Adrenal gland (tissue), 9 donors: ENCODE measurements at regions not wholly inside any gene's neighbourhood (a gene's known extent, or its start where the extent isn't known, plus 50 kb on each side); places are given as distances from the start of the nearest gene placed in this dataset.

ENCODE experiments used
- DNase-seq, 7 donors: peaks; one replicate each; pipeline ENCODE4 v3.0.0-alpha.2; 2019 to 2020
- H3K27ac ChIP-seq, 5 donors: fragments of 200-600 bp; sonication (generic) in 4 of 5; 1 replicate in 3 of 5; 2 replicates in 2 of 5; pipeline versions ENCODE4 v1.5.1 to v1.8.0; 2016 to 2020; ENCODE audit warnings: mild to moderate bottlenecking in 1 of 5
- H3K27me3 ChIP-seq: fragments of 200-600 bp; 2 replicates; pipeline ENCODE4 v1.8.0; 2021
- H3K36me3 ChIP-seq, 2 donors: fragments of 200-600 bp; replicated peaks in 1 of 2; 1 replicate in 1 of 2; 2 replicates in 1 of 2; pipeline versions ENCODE4 v1.5.1 to v1.8.0; 2018 to 2022
- H3K4me1 ChIP-seq, 2 donors: fragments of 200-600 bp; replicated peaks in 1 of 2; 1 replicate in 1 of 2; 2 replicates in 1 of 2; pipeline versions ENCODE4 v1.5.1 to v1.8.0; 2018 to 2021
- H3K4me3 ChIP-seq, 4 donors: fragments of 200-600 bp; sonication (generic) in 3 of 4; one replicate each; pipeline ENCODE4 v1.5.1; 2016 to 2018
- H3K9me3 ChIP-seq, 3 donors: fragments of 200-600 bp; sonication (generic) in 1 of 3; replicated peaks in 1 of 3; 1 replicate in 2 of 3; 2 replicates in 1 of 3; pipeline versions ENCODE4 v1.5.1 to v1.8.0; 2016 to 2021
- POLR2A ChIP-seq, 2 donors: fragments of 450-650 bp; IDR thresholded peaks; one replicate each; pipeline ENCODE4 v1.6.1; 2017; ENCODE audit warnings: antibody characterized with exemption in 2 of 2, mild to moderate bottlenecking in 2 of 2, moderate library complexity in 1 of 2
- whole genome bisulfite sequencing, 4 donors: extraction: QIAGEN DNeasy Blood & Tissue Kit in 2 of 4; methylation state at CpG; one replicate each; pipeline versions ENCODE4 v1.1.5 to v1.1.7; 2013 to 2017; 5-methylcytosine and 5-hydroxymethylcytosine counted together
- intact Hi-C, 2 donors: fragments of 100-400 bp; cut with DNase I; formaldehyde crosslinking; loops; one replicate each; pipeline versions ENCODE4 v1.14.1 to v1.15.0; 2022 to 2023
- TF ChIP-seq, protein P1 (sequence below), 6 experiments: fragments of 450-650 bp in 4 of 6; fragments of 200-600 bp in 2 of 6; sonication (generic) in 1 of 6; IDR thresholded peaks; 1 replicate in 5 of 6; 2 replicates in 1 of 6; pipeline versions ENCODE4 v1.5.1 to v1.8.0; 2016 to 2021; ENCODE audit warnings: antibody characterized with exemption in 6 of 6, mild to moderate bottlenecking in 2 of 6, moderate library complexity in 1 of 6
- donor health status: healthy with polysubstance abuse.
- donor health status: Bipolar disorder and iron deficiency.
- donor health status: DM: yes; HTN: yes; CAD: no.
- donor health status: DM: no; HTN: no; CAD: no.
- donor health status: DM: no; HTN: no; CAD: no.

DNA sequence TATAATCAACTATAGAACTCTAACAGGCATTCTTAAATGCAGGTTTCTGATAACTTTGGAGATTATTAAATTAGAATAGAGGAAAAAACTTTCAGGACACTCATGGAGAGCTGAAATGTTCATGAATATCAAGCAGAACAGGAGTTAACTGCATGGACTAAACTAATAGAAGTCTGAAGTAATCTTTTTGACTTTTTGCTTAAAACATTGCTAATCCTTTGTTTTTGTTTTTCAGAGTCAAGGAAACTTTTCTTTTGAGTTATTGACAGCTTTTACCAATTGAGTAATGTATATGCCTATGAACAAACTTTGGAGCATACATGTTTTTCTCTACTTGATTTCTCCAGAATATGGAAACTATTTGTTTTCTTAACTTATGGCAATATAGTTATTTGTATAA, 112.5 kb downstream of the EIF4E start:
- no peaks in the 10 kb centered on the region for H3K27me3 ChIP-seq
- H3K27ac ChIP-seq = no peak overlapping the region
- DNase-seq = no peak
- intact Hi-C loops = no loop called here
- H3K4me3 ChIP-seq = no peak overlapping the region
- no peaks in the 10 kb centered on the region for H3K4me1 ChIP-seq
- no peaks in the 10 kb centered on the region for H3K36me3 ChIP-seq
- TF ChIP-seq POLR2A (IDR thresholded peaks at IDR 0.05) = no peak
- TF ChIP-seq, protein P1, sequence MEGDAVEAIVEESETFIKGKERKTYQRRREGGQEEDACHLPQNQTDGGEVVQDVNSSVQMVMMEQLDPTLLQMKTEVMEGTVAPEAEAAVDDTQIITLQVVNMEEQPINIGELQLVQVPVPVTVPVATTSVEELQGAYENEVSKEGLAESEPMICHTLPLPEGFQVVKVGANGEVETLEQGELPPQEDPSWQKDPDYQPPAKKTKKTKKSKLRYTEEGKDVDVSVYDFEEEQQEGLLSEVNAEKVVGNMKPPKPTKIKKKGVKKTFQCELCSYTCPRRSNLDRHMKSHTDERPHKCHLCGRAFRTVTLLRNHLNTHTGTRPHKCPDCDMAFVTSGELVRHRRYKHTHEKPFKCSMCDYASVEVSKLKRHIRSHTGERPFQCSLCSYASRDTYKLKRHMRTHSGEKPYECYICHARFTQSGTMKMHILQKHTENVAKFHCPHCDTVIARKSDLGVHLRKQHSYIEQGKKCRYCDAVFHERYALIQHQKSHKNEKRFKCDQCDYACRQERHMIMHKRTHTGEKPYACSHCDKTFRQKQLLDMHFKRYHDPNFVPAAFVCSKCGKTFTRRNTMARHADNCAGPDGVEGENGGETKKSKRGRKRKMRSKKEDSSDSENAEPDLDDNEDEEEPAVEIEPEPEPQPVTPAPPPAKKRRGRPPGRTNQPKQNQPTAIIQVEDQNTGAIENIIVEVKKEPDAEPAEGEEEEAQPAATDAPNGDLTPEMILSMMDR (IDR thresholded peaks at IDR 0.05) = no peak
- peaks cover 0 to 10% (median 0%) of the 10 kb centered on the region in 3 donors for H3K9me3 ChIP-seq

DNA sequence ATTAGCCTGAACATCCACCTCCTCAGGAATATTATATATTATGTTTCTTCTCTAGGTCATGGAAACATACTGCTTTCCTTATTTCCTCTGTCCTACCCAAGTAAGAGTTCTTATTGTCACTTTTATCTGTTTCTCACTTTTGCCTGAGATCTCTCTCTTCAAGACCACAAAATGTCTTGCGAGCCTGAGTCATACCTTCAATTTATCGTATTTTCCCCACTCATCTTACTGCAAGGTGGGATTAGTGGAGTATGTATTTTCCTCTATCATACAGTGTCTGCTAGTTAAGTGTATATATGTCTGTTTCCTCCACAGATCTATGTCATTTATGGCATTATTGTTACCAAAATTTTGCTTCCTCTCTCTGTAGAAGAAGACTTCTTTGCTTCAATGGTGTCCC, 124.5 kb downstream of the EIF4E start:
- TF ChIP-seq, protein P1 (IDR thresholded peaks at IDR 0.05) = no peak
- TF ChIP-seq POLR2A (IDR thresholded peaks at IDR 0.05) = no peak
- H3K36me3 ChIP-seq = no peaks in the 10 kb centered on the region

GRCh38 chr4:98803251-98803650, 125.7 kb downstream of the EIF4E start:
- WGBS, 4 donors = 54 to 68% (median 61%) methylated on average over 3 of the region's 3 CpGs
- H3K36me3 ChIP-seq = no peaks in the 10 kb centered on the region
- H3K4me3 ChIP-seq = no peak overlapping the region
- DNase-seq = no peak
- no peaks in the 10 kb centered on the region for H3K4me1 ChIP-seq
- intact Hi-C loops = no loop called here
- TF ChIP-seq, protein P1 (IDR thresholded peaks at IDR 0.05) = no peak
- TF ChIP-seq POLR2A (IDR thresholded peaks at IDR 0.05) = no peak
- no peaks in the 10 kb centered on the region for H3K27me3 ChIP-seq
- no peak overlapping the region for H3K27ac ChIP-seq
- no peaks in the 10 kb centered on the region for H3K9me3 ChIP-seq

More for the DNA sequence above, 124.5 kb downstream of the EIF4E start:
- WGBS, 4 donors = 92 to 95% (median 93%) methylated on average over 2 of the region's 2 CpGs
- H3K4me1 ChIP-seq = no peaks in the 10 kb centered on the region
- H3K4me3 ChIP-seq = no peak overlapping the region
- H3K9me3 ChIP-seq = no peaks in the 10 kb centered on the region
- no peak overlapping the region for H3K27ac ChIP-seq
- intact Hi-C loops = no loop called here
- DNase-seq = no peak
- H3K27me3 ChIP-seq = no peaks in the 10 kb centered on the region

- no peak for DNase-seq
- Histone ChIP-seq H3K4me3 (no peak overlapping the region), H3K27me3 (no peaks in the 10 kb centered on the region), H3K4me1 (no peaks in the 10 kb centered on the region), H3K27ac (no peak overlapping the region), H3K9me3 (no peaks in the 10 kb centered on the region), H3K36me3 (no peaks in the 10 kb centered on the region)
- no peak for TF ChIP-seq POLR2A (IDR thresholded peaks at IDR 0.05)
- TF ChIP-seq, protein P1 (IDR thresholded peaks at IDR 0.05) = no peak
- WGBS, 4 donors = 17 to 50% (median 37%) methylated on average over 1 of the region's 1 CpG
- intact Hi-C loops = no loop called here
Measured at GRCh38 chr4:98802770-98803198, 126.1 kb downstream of the EIF4E start.
